ENCODE measurements at regions not wholly inside any gene's neighbourhood (a gene's known extent, or its start where the extent isn't known, plus 50 kb on each side); places are given as distances from the start of the nearest gene placed in this dataset.
A peak's percentile ranks its signal among the peaks of the same experiment; 100 is the strongest.

- peaks cover 7 to 25% (median 19%) of the 10 kb centered on the region in 4 donors for H3K4me1 Mint-ChIP-seq
These were observed 80.3 kb upstream of the RPS23 start for GRCh38 chr5:82358457-82358856.

DNA sequence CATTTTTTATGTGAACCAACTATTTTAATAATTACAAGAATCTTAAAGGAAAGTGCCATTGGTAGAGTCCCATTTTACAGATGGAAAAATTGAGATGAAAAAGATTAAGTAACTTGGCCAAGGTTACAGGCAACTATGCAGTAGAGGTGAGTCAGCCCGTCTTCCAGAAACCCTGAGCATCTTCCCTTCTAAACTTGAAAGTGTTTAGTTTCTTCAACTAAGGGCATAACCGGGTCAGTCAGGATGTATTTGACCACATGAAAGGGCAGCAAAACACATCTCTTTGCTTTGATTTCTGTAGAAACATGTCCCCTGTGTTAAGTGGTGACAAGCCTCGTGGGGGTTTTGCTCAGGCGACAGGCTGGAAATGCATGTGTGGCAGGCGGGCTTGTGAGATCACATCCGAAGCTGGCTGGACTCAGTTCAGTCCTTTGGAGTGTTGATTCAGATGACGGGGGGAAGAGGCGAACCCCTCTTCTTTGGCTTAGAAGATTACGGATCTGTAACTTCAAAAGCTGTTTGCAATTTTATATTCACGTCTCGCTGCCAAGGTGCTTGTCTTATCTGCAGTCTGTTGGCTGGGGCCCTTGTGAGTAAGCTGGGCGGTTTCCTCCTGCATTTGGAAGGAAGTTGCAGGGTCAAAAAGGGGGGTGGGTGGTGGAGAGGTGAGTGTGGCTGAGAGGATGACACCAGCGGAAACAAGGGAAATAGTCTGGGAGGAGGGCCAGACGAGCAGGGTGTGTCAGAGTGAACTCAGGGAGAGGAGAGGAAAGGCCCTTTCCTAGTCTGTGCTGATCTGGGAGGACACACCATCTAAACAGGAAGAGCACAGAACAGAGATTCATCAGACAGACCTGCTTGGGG lies 78.9 kb upstream of the RPS23 start:
- Histone ChIP-seq H3K4me3 (ENCODE audit: low read depth, low read length) (peak overlapping the region; percentile 61), H3K4me1 (ENCODE audit: control insufficient read depth, insufficient read depth, low read length, poor library complexity, severe bottlenecking) (peaks cover 15% of the 10 kb centered on the region), H3K27me3 (ENCODE audit: control insufficient read depth, insufficient read depth, low read length) (no peaks in the 10 kb centered on the region), H3K36me3 (ENCODE audit: control insufficient read depth, insufficient read depth, low read length) (no peaks in the 10 kb centered on the region), H3K9me3 (ENCODE audit: control insufficient read depth in 2 of 2, low read length in 2 of 2) (no peaks in the 10 kb centered on the region), H3K27ac (ENCODE audit: insufficient read depth, low read length, poor library complexity, severe bottlenecking) (peak overlapping the region; percentile 64)
- Mint-ChIP-seq H3K4me1 (peaks cover 7 to 25% (median 19%) of the 10 kb centered on the region in 4 donors), H3K4me3 (peak overlapping the region; percentile 16 to 85 (median 82)), H3K9me3 (no peaks in the 10 kb centered on the region), H3K36me3 (no peaks in the 10 kb centered on the region), H3K27me3 (peaks cover 4% of the 10 kb centered on the region), H3K27ac (peak overlapping the region; percentile 93 to 97 (median 96))
- DNase-seq, result peak; percentile 35 to 78 (median 72)
- peak; percentile 78 to 80 for ATAC-seq (ENCODE audit: low read depth in 2 of 2)

More at GRCh38 chr5:82358457-82358856, 80.3 kb upstream of the RPS23 start:
- Mint-ChIP-seq H3K9me3 (no peaks in the 10 kb centered on the region), H3K36me3 (no peaks in the 10 kb centered on the region), H3K4me3 (no peak overlapping the region), H3K27ac (peak overlapping the region; percentile 70 to 97 (median 96)), H3K27me3 (peaks cover 11% of the 10 kb centered on the region)
- ATAC-seq (ENCODE audit: low read depth in 2 of 2) (no peak), DNase-seq (no peak)
- Histone ChIP-seq H3K36me3 (ENCODE audit: control insufficient read depth, insufficient read depth, low read length) (no peaks in the 10 kb centered on the region), H3K27ac (ENCODE audit: insufficient read depth, low read length, poor library complexity, severe bottlenecking) (no peak overlapping the region), H3K27me3 (ENCODE audit: control insufficient read depth, insufficient read depth, low read length) (no peaks in the 10 kb centered on the region), H3K4me1 (ENCODE audit: control insufficient read depth, insufficient read depth, low read length, poor library complexity, severe bottlenecking) (peaks cover 15% of the 10 kb centered on the region), H3K4me3 (ENCODE audit: low read depth, low read length) (no peak overlapping the region), H3K9me3 (ENCODE audit: control insufficient read depth in 2 of 2, low read length in 2 of 2) (no peaks in the 10 kb centered on the region)

- no peak overlapping the region for H3K4me3 ChIP-seq (ENCODE audit: low read depth, low read length)
- Mint-ChIP-seq H3K27me3 (peaks cover 4% of the 10 kb centered on the region), H3K36me3 (no peaks in the 10 kb centered on the region), H3K4me3 (no peak overlapping the region), H3K9me3 (no peaks in the 10 kb centered on the region), H3K27ac (no peak overlapping the region), H3K4me1 (peaks cover 11 to 25% (median 19%) of the 10 kb centered on the region in 4 donors)
- no peaks in the 10 kb centered on the region for H3K9me3 ChIP-seq (ENCODE audit: control insufficient read depth in 2 of 2, low read length in 2 of 2)
- no peak overlapping the region for H3K27ac ChIP-seq (ENCODE audit: insufficient read depth, low read length, poor library complexity, severe bottlenecking)
- ATAC-seq (ENCODE audit: low read depth in 2 of 2) (no peak), DNase-seq (no peak)
- H3K27me3 ChIP-seq (ENCODE audit: control insufficient read depth, insufficient read depth, low read length), result no peaks in the 10 kb centered on the region
- no peaks in the 10 kb centered on the region for H3K36me3 ChIP-seq (ENCODE audit: control insufficient read depth, insufficient read depth, low read length)
- peaks cover 15% of the 10 kb centered on the region for H3K4me1 ChIP-seq (ENCODE audit: control insufficient read depth, insufficient read depth, low read length, poor library complexity, severe bottlenecking)
These were observed 77.9 kb upstream of the RPS23 start for GRCh38 chr5:82356021-82356420.

- peaks cover 15% of the 10 kb centered on the region for H3K4me1 ChIP-seq (ENCODE audit: control insufficient read depth, insufficient read depth, low read length, poor library complexity, severe bottlenecking)
- Mint-ChIP-seq H3K27ac (no peak overlapping the region), H3K4me1 (peaks cover 11 to 25% (median 19%) of the 10 kb centered on the region in 4 donors), H3K4me3 (no peak overlapping the region), H3K9me3 (no peaks in the 10 kb centered on the region), H3K36me3 (no peaks in the 10 kb centered on the region), H3K27me3 (peaks cover 4% of the 10 kb centered on the region)
- no peaks in the 10 kb centered on the region for H3K9me3 ChIP-seq (ENCODE audit: control insufficient read depth in 2 of 2, low read length in 2 of 2)
- no peak overlapping the region for H3K27ac ChIP-seq (ENCODE audit: insufficient read depth, low read length, poor library complexity, severe bottlenecking)
- H3K27me3 ChIP-seq (ENCODE audit: control insufficient read depth, insufficient read depth, low read length), result no peaks in the 10 kb centered on the region
- H3K4me3 ChIP-seq (ENCODE audit: low read depth, low read length), result no peak overlapping the region
- no peak for ATAC-seq (ENCODE audit: low read depth in 2 of 2)
- H3K36me3 ChIP-seq (ENCODE audit: control insufficient read depth, insufficient read depth, low read length), result no peaks in the 10 kb centered on the region
- DNase-seq, result no peak
These were observed 77.3 kb upstream of the RPS23 start for GRCh38 chr5:82355496-82355895.

DNA sequence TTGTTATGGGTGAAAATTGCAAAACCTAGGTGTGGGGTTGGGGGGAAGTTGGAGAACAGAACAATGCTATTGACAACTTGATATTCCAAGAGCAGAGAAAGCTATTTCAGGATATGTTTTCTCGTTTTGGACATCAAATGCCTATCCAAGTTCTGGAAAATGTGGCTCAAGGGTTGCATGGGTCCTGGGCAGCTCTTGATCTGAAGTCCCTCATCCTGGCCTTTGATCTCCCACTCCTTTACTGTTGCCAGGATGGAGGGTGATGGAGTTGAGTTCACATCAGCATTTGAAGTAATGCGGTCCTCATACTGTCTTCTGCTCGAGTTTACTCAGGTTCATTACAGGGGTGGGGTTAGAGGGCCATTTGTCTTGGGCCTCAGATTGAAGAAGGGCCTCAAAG lies 76.9 kb upstream of the RPS23 start:
- Mint-ChIP-seq H3K27me3 (peaks cover 4% of the 10 kb centered on the region), H3K4me1 (peaks cover 11 to 25% (median 19%) of the 10 kb centered on the region in 4 donors), H3K9me3 (no peaks in the 10 kb centered on the region), H3K4me3 (no peak overlapping the region), H3K27ac (no peak overlapping the region), H3K36me3 (no peaks in the 10 kb centered on the region)
- DNase-seq (no peak), ATAC-seq (ENCODE audit: low read depth in 2 of 2) (no peak)
- Histone ChIP-seq H3K4me1 (ENCODE audit: control insufficient read depth, insufficient read depth, low read length, poor library complexity, severe bottlenecking) (peaks cover 15% of the 10 kb centered on the region), H3K27ac (ENCODE audit: insufficient read depth, low read length, poor library complexity, severe bottlenecking) (no peak overlapping the region), H3K9me3 (ENCODE audit: control insufficient read depth in 2 of 2, low read length in 2 of 2) (no peaks in the 10 kb centered on the region), H3K27me3 (ENCODE audit: control insufficient read depth, insufficient read depth, low read length) (no peaks in the 10 kb centered on the region), H3K36me3 (ENCODE audit: control insufficient read depth, insufficient read depth, low read length) (no peaks in the 10 kb centered on the region), H3K4me3 (ENCODE audit: low read depth, low read length) (no peak overlapping the region)

- peaks cover 15% of the 10 kb centered on the region for H3K4me1 ChIP-seq (ENCODE audit: control insufficient read depth, insufficient read depth, low read length, poor library complexity, severe bottlenecking)
- no peaks in the 10 kb centered on the region for H3K27me3 ChIP-seq (ENCODE audit: control insufficient read depth, insufficient read depth, low read length)
- H3K9me3 Mint-ChIP-seq, result no peaks in the 10 kb centered on the region
- H3K27me3 Mint-ChIP-seq, result peaks cover 4% of the 10 kb centered on the region
- ATAC-seq (ENCODE audit: low read depth in 2 of 2) (no peak), DNase-seq (no peak)
- H3K36me3 ChIP-seq (ENCODE audit: control insufficient read depth, insufficient read depth, low read length), result no peaks in the 10 kb centered on the region
- H3K4me3 Mint-ChIP-seq, result no peak overlapping the region
- H3K27ac ChIP-seq (ENCODE audit: insufficient read depth, low read length, poor library complexity, severe bottlenecking), result no peak overlapping the region
- no peak overlapping the region for H3K4me3 ChIP-seq (ENCODE audit: low read depth, low read length)
- peaks cover 11 to 25% (median 19%) of the 10 kb centered on the region in 4 donors for H3K4me1 Mint-ChIP-seq
- H3K27ac Mint-ChIP-seq, result peak overlapping the region in 1 of 3 donors; percentile 14
- H3K9me3 ChIP-seq (ENCODE audit: control insufficient read depth in 2 of 2, low read length in 2 of 2), result no peaks in the 10 kb centered on the region
- no peaks in the 10 kb centered on the region for H3K36me3 Mint-ChIP-seq
These were observed 76.4 kb upstream of the RPS23 start for GRCh38 chr5:82354543-82354942.

- no peaks in the 10 kb centered on the region for H3K9me3 Mint-ChIP-seq
- peaks cover 15% of the 10 kb centered on the region for H3K4me1 ChIP-seq (ENCODE audit: control insufficient read depth, insufficient read depth, low read length, poor library complexity, severe bottlenecking)
- no peak overlapping the region for H3K27ac ChIP-seq (ENCODE audit: insufficient read depth, low read length, poor library complexity, severe bottlenecking)
- no peak overlapping the region for H3K27ac Mint-ChIP-seq
- no peaks in the 10 kb centered on the region for H3K36me3 Mint-ChIP-seq
- peaks cover 4% of the 10 kb centered on the region for H3K27me3 Mint-ChIP-seq
- H3K27me3 ChIP-seq (ENCODE audit: control insufficient read depth, insufficient read depth, low read length), result no peaks in the 10 kb centered on the region
- no peak for ATAC-seq (ENCODE audit: low read depth in 2 of 2)
- H3K36me3 ChIP-seq (ENCODE audit: control insufficient read depth, insufficient read depth, low read length), result no peaks in the 10 kb centered on the region
- no peak overlapping the region for H3K4me3 Mint-ChIP-seq
- no peaks in the 10 kb centered on the region for H3K9me3 ChIP-seq (ENCODE audit: control insufficient read depth in 2 of 2, low read length in 2 of 2)
- DNase-seq, result no peak
- H3K4me1 Mint-ChIP-seq, result peaks cover 11 to 22% (median 18%) of the 10 kb centered on the region in 4 donors
- H3K4me3 ChIP-seq (ENCODE audit: low read depth, low read length), result no peak overlapping the region
These were observed 75.4 kb upstream of the RPS23 start for GRCh38 chr5:82353522-82353921.
